ENCODE measurements at regions not wholly inside any gene's neighbourhood (a gene's known extent, or its start where the extent isn't known, plus 50 kb on each side); places are given as distances from the start of the nearest gene placed in this dataset.
"Not testable (repeated sequence)": the region's sequence is repeated elsewhere in the genome, so short reads cannot be mapped to it uniquely, and the experiment has no call there.

DNA sequence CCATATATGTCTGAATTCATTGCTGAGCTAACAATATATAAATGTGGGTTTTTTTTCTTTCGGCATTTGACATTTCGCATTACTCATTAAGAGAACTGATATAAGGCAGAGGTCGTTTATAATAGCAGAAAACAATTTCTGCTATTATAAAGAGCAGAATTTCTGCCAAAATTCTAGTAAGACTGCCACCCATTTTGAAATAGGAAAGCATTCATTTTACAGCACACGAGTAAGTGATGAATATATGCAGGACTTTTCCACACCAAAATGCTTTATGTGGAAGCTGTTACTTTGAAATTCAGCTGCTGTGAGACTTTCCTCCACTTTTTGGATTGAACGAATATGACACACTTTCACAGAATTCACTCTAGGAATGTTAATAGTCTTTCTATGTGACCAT, 610.9 kb upstream of the MAN1A1 start:
- no peak for DNase-seq

DNA sequence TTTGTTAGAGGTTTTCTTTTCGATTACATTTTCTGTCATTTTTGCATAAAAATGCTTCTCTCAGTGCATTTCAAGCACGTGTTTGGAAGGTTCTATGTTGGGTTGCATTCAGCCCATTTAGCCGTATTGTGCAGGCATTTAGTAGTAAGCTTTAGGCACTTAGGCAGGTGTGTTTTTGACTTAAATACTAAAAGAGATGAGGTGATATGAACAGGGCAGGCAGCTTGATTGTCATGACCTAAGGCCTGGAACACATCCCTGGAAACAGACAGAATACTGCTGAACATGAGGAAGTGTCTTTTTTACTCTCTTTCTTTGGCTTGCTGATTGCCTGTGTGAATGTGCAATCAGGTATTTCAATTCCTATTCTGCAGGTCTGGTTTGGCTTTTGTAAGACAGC, 610.5 kb upstream of the MAN1A1 start:
- no peak for DNase-seq

DNA sequence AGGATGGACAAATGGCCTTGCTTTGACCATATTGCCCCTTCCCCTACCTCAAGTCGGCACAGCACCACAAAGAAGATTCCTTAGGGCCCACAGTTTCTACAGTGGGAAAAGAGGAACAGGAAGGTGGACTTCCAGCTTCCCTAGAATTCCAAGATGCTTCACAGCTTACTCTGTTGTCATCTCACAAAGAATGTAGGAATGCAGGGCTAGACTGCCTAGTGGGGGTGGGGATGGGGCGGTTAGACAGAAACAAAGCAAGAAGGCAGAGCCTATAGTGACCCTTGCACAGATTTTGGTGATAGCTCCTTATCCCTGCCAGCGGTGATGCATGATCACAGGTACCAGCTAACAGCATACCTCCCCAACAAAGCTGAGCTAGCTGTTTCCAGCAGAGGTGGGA, 607.6 kb upstream of the MAN1A1 start:
- DNase-seq, result no peak

DNA sequence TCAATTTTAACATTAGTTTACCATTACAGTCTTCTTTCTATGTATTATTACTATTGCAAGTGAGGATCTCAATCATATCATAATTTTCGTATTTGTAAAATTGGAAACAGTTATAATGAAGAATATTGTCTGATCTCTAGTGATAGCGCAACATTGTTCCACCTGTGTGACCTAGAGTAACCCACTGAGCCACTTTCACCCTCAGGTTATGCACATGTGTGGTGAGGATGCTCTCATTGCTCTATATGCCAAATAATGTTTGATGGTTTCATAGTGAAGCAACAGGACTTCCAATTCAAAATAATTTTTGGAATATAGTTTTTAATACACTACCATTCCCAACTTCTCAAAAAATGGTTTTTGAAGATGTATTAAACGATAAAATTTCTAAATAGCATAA, 603.1 kb upstream of the MAN1A1 start:
- no peak for DNase-seq

DNA sequence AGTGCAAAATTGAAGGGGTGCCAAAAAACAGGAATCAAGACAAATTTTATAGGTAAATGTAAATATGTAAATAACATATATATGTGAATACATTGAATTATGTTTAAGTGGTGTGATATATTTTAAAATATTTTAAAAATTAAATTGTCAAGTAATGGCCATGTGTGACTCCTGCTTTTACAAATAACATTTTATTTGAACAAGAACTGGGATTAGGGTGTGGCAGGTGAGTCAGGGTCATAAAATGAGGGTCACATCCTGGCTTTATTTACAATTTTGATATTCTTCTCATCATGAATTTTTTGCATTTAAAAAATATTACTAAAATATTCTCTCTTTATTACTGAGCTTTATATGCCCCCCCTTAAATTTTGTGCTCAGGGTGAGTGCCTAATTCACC, 601.1 kb upstream of the MAN1A1 start:
- no peak for DNase-seq

DNA sequence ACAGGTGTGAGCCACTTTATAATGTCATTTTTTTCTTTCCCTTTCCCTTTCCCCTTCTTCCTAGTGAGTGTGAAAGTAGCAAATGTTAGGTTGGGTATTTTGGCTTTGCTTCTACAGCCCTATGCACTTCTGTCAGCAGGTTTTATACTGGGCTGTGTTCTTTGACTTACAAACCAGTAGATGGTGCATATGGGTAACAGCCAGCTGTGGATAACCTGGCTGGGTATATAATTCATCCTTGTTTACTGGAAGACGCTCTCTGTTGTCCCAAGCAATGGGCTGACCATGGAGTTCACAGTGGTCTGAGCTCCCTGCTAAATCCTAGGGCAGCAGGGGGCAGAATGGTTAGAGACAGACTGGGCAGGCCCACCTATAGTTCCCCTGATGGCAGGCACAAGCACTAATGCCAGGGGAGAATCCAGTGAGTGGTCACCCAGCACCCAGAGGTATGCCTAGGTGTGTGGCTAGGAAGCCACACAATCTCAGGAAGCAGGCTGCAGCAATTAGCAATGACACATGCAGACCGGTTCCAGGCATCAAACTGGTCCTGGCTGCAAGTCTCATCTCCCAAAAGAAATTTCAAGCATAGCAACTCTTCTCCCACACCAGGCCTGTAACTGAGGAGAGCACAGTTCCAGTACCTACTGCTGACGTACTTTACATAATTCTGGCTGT, 592.7 kb upstream of the MAN1A1 start:
- DNase-seq, result no peak

DNA sequence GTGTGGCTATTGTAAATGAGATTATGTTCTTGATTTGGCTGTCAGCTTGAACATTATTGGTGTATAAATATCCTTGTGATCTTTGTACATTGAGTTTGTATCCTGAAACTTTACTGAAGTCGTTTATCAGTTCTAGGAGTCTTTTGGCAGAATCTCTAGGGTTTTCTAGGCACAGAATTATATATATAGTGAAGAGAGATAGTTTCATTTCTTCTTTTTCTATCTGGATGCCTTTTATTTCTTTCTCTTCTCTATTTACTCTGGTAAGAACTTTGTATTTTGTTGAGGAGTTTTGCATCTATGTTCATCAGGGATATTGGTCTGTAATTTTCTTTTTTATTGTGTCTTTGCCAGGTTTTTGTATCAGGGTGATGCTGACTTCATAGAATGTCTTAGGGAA, 589.2 kb upstream of the MAN1A1 start:
- DNase-seq, result no peak

DNA sequence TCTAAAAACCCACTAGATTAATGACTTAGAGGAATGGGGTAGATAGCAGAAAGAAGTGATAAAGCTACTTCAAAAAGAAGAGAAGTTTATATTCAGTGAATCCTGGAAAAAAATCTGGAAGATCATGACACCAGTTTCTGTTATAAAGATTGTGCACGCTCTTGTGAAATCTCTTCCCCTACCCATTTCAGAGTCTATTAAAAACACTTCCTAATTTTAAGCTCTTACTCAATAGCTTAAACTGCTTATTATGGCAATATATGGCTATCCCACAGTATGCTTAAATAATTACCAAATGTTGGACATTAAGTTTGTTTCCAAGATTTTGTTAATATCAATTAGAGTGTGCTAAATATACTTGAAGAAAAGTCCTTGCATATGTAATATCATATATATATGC, 585.3 kb upstream of the MAN1A1 start:
- no peak for DNase-seq

DNA sequence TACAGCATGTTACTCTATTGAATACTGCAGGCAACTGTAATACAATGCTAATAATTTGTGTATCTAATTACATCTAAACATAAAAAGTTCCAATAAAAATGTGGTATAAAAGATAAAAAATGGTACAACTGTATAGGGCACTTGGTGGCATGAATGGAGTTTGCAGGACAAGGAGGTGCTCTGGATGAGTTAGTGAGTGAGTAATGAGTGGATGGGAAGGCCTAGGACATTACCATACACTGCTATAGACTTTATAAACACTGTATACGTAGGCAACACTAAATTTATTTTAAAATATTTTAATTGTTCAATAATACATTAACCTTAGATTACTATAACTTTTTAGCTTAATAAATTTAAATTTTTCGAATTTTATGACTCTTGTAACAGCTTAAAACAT, 579.6 kb upstream of the MAN1A1 start:
- no peak for DNase-seq

DNA sequence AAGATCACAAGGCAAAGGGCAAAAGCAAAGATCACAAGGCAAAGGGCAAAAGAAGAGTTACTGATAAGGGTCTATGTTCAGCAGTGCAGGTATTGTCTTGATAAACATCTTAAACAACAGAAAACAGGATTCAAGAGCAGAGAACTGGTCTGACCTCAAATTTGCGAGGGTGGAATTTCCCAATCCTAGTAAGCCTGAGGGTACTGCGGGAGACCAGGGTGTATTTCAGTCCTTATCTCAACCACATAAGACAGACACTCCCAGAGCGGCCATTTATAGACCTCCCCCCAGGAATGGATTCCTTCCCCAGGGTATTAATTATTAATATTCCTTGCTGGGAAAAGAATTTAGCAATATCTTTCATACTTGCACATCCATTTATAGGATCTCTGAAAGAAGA, 575.3 kb upstream of the MAN1A1 start:
- DNase-seq, result not testable (repeated sequence)

DNA sequence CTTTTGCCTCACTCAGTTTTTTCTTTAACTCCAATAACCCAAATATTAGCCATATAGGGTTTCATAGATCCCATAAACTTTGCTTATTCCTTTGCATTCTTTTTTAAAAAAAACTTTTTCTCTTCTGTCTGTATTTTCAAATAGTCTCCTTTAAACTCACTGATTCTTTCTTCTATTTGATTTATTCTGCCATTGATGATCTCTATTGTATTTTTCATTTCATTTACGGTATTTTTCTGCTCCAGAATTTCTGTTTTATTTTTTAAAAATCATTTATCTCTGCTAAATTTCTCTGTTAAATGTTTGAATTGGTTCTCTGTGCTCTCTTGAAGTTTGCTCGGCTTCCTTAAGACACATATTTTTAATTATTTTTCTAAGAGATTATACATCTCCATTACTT, 573.3 kb upstream of the MAN1A1 start:
- no peak for DNase-seq

DNA sequence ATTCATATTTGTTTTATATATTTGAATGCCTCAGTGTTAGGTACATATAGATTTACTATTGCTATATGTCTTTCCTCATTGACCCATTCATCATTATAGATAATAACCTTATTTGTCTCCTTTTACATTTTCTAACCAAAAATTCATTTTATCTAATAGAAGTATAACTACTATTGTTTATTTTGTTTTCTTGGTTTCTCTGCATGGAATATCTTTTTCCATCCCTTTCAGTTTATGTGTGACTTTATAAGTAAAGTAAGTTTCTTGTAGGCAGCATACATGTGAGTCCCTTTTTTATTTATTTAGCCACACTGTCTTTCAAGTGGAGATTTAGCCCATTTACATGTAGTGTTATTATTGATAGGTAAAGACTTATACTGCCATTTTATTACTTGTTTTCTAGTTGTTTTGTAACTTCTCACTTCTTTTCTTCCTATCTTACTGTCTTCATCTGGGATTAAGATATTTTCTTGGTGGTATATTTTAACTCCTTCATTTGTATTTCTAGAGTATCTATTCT, 572.0 kb upstream of the MAN1A1 start:
- no peak for DNase-seq

DNA sequence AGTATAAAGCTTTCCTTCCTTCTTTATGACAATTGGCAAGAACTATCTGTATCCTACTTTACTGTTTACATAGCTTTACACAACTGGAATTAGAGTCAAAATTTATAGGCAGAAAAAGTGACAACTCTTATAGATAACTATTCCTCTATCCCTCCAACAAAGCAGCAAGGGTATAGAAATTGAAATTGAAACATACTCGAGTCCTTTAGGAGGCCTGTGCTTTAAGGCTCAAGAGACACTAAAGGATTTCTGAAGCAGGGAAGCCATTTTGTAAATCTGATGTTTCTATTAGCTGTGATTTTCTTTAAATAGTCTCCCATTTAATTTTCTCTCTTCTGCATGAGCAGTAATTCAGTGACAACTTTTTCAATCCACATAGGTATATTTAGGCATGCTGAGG, 567.6 kb upstream of the MAN1A1 start:
- DNase-seq, result no peak

DNA sequence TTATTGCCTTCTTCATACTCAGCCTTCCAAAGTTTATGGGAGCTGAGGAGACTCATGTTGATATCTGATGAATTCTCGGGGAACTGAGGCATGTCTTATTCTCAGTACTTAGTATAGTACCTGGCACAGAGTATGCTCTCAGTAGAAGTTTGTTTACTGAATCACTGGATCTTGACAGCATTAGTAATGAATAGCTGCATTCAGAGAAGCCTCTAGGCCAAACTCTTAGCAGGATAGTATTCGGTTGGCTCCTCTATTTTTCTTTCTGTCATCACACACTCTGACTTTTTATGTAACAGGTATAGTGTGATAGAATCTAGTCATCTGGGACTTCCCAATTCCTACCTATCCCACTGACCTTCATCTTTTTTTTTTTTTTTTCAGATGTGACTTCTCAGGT, 566.4 kb upstream of the MAN1A1 start:
- no peak for DNase-seq

DNA sequence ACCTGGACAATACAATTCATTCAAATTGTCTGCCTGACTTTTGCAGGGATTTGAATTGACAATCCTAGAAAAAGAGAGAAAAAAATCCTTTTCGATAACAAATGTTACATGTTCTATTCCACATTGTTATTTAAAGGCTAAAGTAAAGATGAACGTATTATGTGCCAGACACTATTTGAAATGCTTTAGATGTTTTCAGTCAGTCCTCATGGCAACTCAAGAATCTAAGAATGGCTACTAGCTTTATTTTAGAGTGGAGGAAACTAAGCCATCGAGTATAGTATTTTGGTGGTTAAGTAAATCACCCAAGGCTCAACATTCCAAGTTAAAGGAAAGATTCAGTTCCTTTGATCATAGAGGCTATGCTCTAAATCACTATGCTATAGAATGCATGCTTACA, 558.6 kb upstream of the MAN1A1 start:
- DNase-seq, result no peak

DNA sequence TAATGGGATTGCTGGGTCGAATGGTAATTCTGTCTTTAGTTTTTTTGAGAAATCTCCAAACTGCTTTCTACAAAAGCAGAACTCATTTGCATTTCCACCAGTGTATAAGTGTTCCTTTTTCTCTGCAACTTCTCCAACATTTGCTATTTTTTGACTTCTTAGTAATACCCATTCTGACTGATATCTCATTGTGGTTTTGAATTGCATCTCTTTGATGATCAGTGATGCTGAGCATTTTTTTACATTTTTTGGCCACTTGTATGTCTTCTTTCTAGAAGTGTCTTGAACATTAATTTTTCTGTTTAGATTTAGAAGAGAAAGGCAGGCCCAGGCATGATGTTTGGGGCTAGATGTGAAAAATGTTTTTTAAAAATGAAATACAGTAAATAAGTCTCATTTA, 553.1 kb upstream of the MAN1A1 start:
- no peak for DNase-seq

DNA sequence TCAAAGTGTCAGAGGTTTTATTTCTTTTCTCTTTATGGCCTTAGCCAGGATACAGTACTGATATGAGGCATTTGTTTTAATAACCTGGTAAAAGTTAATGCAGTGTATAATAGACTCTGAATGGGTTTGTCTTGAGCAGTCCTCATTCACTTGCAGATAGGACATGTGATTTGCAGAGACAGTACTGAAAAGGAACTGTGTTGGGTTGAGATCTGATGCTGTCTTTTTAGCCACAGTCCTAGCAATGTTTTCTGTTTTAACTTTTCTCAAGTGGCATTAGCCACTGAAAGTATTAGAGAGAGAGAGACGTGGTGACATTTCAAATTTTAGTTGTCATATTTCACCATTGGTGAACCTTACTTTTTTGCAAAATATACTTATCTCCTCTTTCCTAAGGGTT, 547.2 kb upstream of the MAN1A1 start:
- DNase-seq, result no peak

DNA sequence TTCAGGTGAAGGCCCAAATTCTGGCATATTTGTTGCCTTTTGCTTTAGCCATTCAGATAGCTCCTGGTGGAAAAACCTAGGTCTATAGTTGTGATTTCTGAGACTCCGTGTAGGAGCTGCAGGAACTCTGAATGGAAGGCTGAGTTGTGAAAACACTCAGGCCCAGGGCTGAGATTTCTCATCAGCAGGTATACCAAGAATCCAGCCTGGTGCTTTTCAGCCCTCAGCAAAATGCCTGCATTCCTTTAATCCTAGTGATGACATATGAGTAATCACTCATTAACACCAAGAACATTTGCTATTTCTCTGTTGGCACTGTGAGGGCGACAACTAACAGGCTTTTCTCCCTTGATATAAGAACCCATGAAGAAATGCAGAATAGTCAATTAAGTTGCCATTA, 546.1 kb upstream of the MAN1A1 start:
- no peak for DNase-seq

DNA sequence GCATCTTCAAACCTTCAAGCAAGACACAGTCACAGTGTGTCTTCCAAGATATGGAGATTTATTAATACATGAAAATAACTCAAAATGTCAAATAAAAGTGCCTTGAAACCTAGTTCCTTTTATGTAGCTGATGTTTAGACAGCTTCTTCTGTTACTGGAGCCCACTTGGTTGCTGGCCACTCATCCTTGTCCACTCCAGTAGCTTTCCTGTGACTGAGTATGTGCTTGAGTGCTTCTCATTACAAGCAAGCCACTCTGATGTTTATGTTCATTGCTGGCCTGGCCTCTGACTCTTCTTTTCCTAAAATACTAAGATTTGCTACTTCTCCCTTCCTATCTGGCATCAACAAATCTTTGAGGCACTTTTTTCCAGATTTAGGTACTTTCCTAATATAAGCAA, 545.2 kb upstream of the MAN1A1 start:
- peak; percentile 42 for DNase-seq

DNA sequence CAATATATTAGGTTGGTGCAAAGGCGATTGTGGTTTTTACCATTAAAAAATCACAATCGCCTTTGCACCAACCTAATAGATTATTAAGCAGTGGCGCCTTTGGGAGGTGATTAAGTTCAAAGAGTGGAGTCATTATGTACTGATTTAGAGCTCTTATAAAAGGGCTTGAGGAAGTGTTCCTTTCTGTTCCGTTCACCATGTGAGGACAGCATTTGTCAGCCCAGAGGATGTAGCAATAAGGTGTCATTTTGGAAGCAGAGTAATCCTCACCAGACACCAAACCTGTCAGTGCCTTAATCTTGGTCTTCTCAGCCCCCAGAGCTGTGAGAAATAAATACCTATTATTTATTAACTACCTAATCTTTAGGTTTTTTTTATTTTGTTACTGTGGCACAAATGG, 542.1 kb upstream of the MAN1A1 start:
- DNase-seq, result no peak

DNA sequence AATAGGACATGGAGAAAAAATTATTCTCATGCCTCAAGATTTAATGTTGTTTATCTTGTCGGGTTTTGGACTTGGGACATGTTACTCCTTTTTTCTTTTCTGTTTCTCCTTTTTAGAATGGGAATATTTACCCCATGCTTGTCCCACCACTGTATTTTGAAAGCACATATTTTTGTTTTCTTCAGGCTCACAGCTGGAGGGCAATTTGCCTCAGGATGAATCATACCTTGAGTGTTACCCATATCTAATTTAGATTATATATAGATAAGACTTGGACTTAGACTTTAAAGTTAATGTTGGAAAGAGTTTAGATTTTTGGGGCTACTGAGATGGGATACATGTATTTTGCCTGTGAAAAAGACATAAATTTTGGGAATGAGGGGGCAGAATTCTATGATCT, 541.6 kb upstream of the MAN1A1 start:
- DNase-seq, result no peak

DNA sequence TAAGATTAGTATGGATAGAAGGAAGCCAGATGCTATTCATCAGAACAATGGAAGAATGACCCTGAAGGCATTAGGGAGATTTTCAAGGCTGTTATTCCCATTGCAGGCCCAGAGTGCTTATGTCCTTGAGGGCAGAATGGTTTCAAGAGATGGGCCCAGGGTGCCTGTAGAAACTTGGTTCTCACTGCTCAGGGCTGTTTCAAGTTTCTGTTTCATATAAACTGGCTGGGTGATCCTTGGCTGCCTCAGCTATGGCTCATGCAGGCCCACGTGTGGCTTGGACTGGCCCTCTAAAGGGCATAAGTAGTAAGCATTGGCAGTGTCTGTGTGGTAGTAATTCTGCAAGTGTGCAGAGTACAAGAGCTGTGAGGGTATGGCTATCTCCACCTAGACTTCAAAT, 540.9 kb upstream of the MAN1A1 start:
- DNase-seq, result no peak

DNA sequence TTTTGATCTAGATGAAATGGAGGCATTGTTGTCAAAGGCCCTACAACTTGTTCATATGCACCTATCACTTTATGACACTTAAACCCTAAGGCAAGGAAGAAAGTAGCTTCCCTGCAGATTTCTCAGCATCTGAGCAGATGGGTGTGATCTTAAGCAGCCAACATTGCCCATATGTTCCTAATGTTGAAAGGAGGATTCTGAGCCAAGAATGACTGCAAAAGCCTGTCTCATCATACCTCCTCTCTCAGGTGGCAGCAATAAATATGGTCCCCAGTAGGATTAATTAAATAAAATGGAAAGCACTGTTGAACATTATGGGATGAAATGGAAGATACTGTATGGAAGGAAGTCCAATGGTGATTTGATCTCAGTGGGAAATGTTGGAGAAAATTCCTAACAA, 538.1 kb upstream of the MAN1A1 start:
- DNase-seq, result no peak

DNA sequence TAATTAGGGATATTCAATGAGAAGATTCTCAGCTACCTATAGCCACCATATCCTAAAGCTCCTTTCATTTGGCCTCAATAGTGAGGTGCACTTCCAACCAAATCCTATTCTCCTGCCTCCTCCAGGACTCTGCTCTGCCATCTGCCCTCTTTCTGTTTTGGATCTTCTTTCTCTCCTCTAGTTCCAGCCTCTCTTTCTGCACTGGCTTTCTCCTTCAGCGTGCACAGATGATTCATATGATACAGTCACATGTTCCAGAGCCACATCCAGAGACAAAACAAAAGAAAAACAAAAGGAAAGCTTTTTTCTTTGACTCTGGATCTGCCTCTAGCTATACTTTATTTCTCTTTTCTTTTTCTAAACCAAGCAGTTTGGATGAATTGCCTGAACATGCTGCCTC, 531.9 kb upstream of the MAN1A1 start:
- no peak for DNase-seq

DNA sequence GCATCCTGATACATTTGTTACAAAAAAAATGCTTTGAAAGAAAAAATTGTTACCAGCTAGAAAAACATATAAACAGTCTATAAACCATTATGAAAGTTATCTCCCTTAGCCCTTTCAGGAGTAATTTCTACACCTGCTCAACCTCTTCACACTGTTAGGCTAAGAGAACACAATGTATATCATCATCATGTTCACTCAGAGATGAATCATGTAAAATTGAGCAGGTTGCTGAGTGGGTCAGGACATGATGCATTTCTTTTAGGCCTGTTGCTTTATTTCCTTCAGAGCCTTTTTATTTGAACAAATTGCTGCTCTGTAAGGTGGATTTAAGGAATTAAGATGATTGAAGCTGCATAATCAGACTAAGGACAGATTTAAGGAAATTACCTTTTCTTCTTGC, 531.3 kb upstream of the MAN1A1 start:
- DNase-seq, result no peak

Measured in renal pelvis (tissue), 1 donor.